ENCODE measurements at regions not wholly inside any gene's neighbourhood (a gene's known extent, or its start where the extent isn't known, plus 50 kb on each side); places are given as distances from the start of the nearest gene placed in this dataset.

GRCh38 chr1:191320062-191320461 is 838.2 kb upstream of the RGS18 start:
- H3K27ac ChIP-seq, result no peak overlapping the region
- no peaks in the 10 kb centered on the region for H3K27me3 ChIP-seq
- TF ChIP-seq, protein P1, sequence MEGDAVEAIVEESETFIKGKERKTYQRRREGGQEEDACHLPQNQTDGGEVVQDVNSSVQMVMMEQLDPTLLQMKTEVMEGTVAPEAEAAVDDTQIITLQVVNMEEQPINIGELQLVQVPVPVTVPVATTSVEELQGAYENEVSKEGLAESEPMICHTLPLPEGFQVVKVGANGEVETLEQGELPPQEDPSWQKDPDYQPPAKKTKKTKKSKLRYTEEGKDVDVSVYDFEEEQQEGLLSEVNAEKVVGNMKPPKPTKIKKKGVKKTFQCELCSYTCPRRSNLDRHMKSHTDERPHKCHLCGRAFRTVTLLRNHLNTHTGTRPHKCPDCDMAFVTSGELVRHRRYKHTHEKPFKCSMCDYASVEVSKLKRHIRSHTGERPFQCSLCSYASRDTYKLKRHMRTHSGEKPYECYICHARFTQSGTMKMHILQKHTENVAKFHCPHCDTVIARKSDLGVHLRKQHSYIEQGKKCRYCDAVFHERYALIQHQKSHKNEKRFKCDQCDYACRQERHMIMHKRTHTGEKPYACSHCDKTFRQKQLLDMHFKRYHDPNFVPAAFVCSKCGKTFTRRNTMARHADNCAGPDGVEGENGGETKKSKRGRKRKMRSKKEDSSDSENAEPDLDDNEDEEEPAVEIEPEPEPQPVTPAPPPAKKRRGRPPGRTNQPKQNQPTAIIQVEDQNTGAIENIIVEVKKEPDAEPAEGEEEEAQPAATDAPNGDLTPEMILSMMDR (IDR thresholded peaks at IDR 0.05), result no peak
- TF ChIP-seq POLR2A (IDR thresholded peaks at IDR 0.05), result no peak
- DNase-seq (no peak), ATAC-seq (no peak)
- intact Hi-C loops (cut with DNase I), result no loop called here
- no peaks in the 10 kb centered on the region for H3K4me1 ChIP-seq
- H3K4me3 ChIP-seq, result no peak overlapping the region
- no peaks in the 10 kb centered on the region for H3K36me3 ChIP-seq
- H3K9me3 ChIP-seq, result no peaks in the 10 kb centered on the region
- WGBS (ENCODE audit: insufficient coverage, low coverage, low lambda C conversion rate, missing lambda C conversion rate), result 24% methylated on average over 2 of the region's 2 CpGs

DNA sequence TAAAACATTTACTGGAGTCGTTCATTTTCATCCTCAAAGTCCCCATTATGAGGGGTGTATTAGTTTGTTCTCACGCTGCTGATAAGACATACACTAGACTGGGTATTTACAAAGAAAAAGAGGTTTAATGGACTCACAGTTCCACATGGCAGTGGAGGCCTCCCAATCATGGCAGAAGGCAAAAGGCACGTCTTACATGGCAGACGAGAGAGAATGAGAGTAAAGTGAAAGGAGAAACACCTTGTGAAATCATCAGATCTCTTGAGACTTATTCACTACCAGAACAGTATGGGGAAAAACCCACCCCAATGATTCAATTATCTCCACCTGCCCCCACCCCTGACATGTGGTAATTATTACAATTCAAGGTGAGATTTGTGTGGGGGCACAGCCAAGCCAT is 830.4 kb upstream of the RGS18 start:
- no peak overlapping the region for H3K27ac ChIP-seq
- TF ChIP-seq, protein P1 (IDR thresholded peaks at IDR 0.05), result no peak
- no peak for TF ChIP-seq POLR2A (IDR thresholded peaks at IDR 0.05)
- ATAC-seq, result no peak
- DNase-seq, result no peak
- intact Hi-C loops (cut with DNase I), result no loop called here
- H3K4me3 ChIP-seq, result no peak overlapping the region
- no peaks in the 10 kb centered on the region for H3K4me1 ChIP-seq
- H3K36me3 ChIP-seq, result no peaks in the 10 kb centered on the region
- no peaks in the 10 kb centered on the region for H3K27me3 ChIP-seq
- 36% methylated on average over 4 of the region's 4 CpGs for WGBS (ENCODE audit: insufficient coverage, low coverage, low lambda C conversion rate, missing lambda C conversion rate)
- H3K9me3 ChIP-seq, result no peaks in the 10 kb centered on the region

- WGBS (ENCODE audit: insufficient coverage, low coverage, low lambda C conversion rate, missing lambda C conversion rate), result 12% methylated on average over 1 of the region's 1 CpG
- no peak overlapping the region for H3K4me3 ChIP-seq
- no peaks in the 10 kb centered on the region for H3K27me3 ChIP-seq
- no peaks in the 10 kb centered on the region for H3K9me3 ChIP-seq
- DNase-seq (no peak), ATAC-seq (no peak)
- H3K4me1 ChIP-seq, result no peaks in the 10 kb centered on the region
- H3K27ac ChIP-seq, result no peak overlapping the region
- TF ChIP-seq, protein P1 (IDR thresholded peaks at IDR 0.05), result no peak
- TF ChIP-seq POLR2A (IDR thresholded peaks at IDR 0.05), result no peak
- intact Hi-C loops (cut with DNase I), result no loop called here
- no peaks in the 10 kb centered on the region for H3K36me3 ChIP-seq
Observed at GRCh38 chr1:191343816-191344215, 814.4 kb upstream of the RGS18 start.

GRCh38 chr1:191346381-191346780 is 811.9 kb upstream of the RGS18 start:
- Histone ChIP-seq H3K36me3 (no peaks in the 10 kb centered on the region), H3K27ac (no peak overlapping the region), H3K4me3 (no peak overlapping the region), H3K9me3 (no peaks in the 10 kb centered on the region), H3K4me1 (no peaks in the 10 kb centered on the region), H3K27me3 (no peaks in the 10 kb centered on the region)
- TF ChIP-seq POLR2A (IDR thresholded peaks at IDR 0.05), result no peak
- TF ChIP-seq, protein P1 (IDR thresholded peaks at IDR 0.05), result no peak
- intact Hi-C loops (cut with DNase I), result no loop called here
- 41% methylated on average over 3 of the region's 3 CpGs for WGBS (ENCODE audit: insufficient coverage, low coverage, low lambda C conversion rate, missing lambda C conversion rate)
- DNase-seq (no peak), ATAC-seq (no peak)

GRCh38 chr1:191348328-191348727 is 809.9 kb upstream of the RGS18 start:
- ATAC-seq (no peak), DNase-seq (no peak)
- Histone ChIP-seq H3K9me3 (no peaks in the 10 kb centered on the region), H3K27ac (no peak overlapping the region), H3K27me3 (no peaks in the 10 kb centered on the region), H3K4me3 (no peak overlapping the region), H3K4me1 (no peaks in the 10 kb centered on the region), H3K36me3 (no peaks in the 10 kb centered on the region)
- intact Hi-C loops (cut with DNase I), result no loop called here
- 48% methylated on average over 3 of the region's 3 CpGs for WGBS (ENCODE audit: insufficient coverage, low coverage, low lambda C conversion rate, missing lambda C conversion rate)
- TF ChIP-seq, protein P1 (IDR thresholded peaks at IDR 0.05), result no peak
- no peak for TF ChIP-seq POLR2A (IDR thresholded peaks at IDR 0.05)
